ENCODE measurements at regions not wholly inside any gene's neighbourhood (a gene's known extent, or its start where the extent isn't known, plus 50 kb on each side); places are given as distances from the start of the nearest gene placed in this dataset.

DNA sequence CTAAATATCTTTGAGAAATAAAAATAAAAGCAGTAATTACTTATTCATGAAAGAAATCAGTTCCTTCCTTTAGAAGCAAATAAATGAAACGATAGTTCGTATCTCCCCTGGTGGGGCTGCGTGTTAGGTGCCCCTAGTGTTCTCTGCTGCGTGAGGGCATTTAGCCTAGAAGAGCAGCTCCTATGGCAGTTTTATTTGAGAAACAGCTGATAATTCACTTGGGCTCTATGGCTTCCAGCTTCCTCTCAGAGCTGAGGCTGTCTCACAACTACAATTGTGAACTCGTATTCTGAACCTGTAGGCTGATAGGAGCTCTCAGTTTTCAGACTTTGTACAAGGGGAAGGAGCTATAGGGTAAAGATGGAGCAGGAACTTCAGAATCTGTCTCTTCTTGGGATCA is 540.0 kb upstream of the MAP3K7 start:
- H3K27me3 ChIP-seq, result no peaks in the 10 kb centered on the region
- H3K36me3 ChIP-seq (replicated peaks; ENCODE audit: insufficient read depth, low read depth), result no peaks in the 10 kb centered on the region
- no peaks in the 10 kb centered on the region for H3K9me2 ChIP-seq (replicated peaks; ENCODE audit: insufficient read depth)
- no peak overlapping the region for H3K27ac ChIP-seq
- H2AFZ ChIP-seq, result no peak overlapping the region
- WGBS (ENCODE audit: low lambda C conversion rate, missing lambda C conversion rate), result 92% methylated on average over 5 of the region's 5 CpGs
- no peak for TF ChIP-seq EZH2phosphoT487 (IDR thresholded peaks at IDR 0.05; ENCODE audit: low read depth, severe bottlenecking, unreplicated experiment)
- TF ChIP-seq EZH2 (IDR thresholded peaks at IDR 0.05; ENCODE audit: borderline replicate concordance), result no peak
- TF ChIP-seq, protein P1, sequence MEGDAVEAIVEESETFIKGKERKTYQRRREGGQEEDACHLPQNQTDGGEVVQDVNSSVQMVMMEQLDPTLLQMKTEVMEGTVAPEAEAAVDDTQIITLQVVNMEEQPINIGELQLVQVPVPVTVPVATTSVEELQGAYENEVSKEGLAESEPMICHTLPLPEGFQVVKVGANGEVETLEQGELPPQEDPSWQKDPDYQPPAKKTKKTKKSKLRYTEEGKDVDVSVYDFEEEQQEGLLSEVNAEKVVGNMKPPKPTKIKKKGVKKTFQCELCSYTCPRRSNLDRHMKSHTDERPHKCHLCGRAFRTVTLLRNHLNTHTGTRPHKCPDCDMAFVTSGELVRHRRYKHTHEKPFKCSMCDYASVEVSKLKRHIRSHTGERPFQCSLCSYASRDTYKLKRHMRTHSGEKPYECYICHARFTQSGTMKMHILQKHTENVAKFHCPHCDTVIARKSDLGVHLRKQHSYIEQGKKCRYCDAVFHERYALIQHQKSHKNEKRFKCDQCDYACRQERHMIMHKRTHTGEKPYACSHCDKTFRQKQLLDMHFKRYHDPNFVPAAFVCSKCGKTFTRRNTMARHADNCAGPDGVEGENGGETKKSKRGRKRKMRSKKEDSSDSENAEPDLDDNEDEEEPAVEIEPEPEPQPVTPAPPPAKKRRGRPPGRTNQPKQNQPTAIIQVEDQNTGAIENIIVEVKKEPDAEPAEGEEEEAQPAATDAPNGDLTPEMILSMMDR (IDR thresholded peaks at IDR 0.05; ENCODE audit: poor library complexity), result no peak
- no peaks in the 10 kb centered on the region for H3K79me2 ChIP-seq
- H4K20me1 ChIP-seq (ENCODE audit: insufficient read depth, poor library complexity, severe bottlenecking), result no peaks in the 10 kb centered on the region
- no peaks in the 10 kb centered on the region for H3K9me3 ChIP-seq (ENCODE audit: low read depth)
- no peaks in the 10 kb centered on the region for H3K4me1 ChIP-seq (ENCODE audit: insufficient read depth)
- no peak overlapping the region for H3K4me2 ChIP-seq
- H3K4me3 ChIP-seq, result no peak overlapping the region
- DNase-seq (ENCODE audit: low spot score), result no peak

DNA sequence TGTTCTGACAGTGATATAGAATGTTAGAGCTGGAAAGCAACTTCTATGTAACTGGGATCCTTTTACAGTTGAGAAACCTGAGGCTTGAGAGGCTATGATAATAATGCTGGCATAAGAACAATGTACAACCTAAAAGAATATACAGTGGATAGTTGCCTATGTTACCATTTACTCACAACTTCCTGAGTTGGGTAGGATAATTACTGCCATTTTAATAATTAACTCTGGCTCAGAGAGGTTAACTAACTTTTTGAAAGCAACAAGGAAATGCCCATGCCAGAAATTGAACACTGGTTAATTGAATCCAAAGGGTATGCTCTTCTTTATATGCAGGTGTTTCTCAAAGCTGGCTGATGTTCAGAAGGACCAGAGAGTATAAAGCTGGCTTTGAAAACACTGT is 530.7 kb upstream of the MAP3K7 start:
- Histone ChIP-seq H3K36me3 (replicated peaks; ENCODE audit: insufficient read depth, low read depth) (no peaks in the 10 kb centered on the region), H3K4me1 (ENCODE audit: insufficient read depth) (no peaks in the 10 kb centered on the region), H2AFZ (no peak overlapping the region), H3K4me2 (no peak overlapping the region), H3K27me3 (no peaks in the 10 kb centered on the region), H3K9me3 (ENCODE audit: low read depth) (no peaks in the 10 kb centered on the region), H3K9me2 (replicated peaks; ENCODE audit: insufficient read depth) (no peaks in the 10 kb centered on the region), H3K79me2 (no peaks in the 10 kb centered on the region), H3K4me3 (no peak overlapping the region), H4K20me1 (ENCODE audit: insufficient read depth, poor library complexity, severe bottlenecking) (no peaks in the 10 kb centered on the region), H3K27ac (no peak overlapping the region)
- DNase-seq (ENCODE audit: low spot score), result no peak
- TF ChIP-seq, protein P1 (IDR thresholded peaks at IDR 0.05; ENCODE audit: poor library complexity), result no peak
- no peak for TF ChIP-seq EZH2phosphoT487 (IDR thresholded peaks at IDR 0.05; ENCODE audit: low read depth, severe bottlenecking, unreplicated experiment)
- no peak for TF ChIP-seq EZH2 (IDR thresholded peaks at IDR 0.05; ENCODE audit: borderline replicate concordance)

DNA sequence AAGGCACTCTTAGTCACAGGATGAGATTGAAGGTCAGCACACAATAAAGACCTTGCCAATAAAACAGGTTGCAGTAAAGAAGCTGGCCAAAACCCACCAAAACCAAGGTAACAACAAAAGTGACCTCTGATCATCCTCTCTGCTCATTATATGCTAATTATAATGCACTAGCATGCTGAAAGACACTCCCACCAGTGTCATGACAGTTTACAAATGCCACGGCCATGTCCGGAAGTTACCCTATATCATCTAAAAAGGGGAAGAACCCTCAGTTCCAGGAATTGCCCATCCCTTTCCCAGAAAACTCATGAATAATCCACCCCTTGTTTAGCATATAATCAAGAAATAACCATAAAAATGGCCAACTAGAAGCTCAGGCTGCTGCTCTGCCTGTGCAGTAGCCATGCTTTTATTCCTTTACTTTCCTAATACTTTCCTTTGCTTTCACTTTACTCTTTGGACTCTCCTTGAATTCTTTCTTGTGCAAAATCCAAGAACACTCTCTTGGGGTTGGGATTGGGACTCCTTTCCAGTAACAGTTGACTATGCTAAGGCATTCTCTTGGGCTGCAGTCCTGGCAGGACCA is 527.3 kb upstream of the MAP3K7 start:
- Histone ChIP-seq H3K36me3 (replicated peaks; ENCODE audit: insufficient read depth, low read depth) (no peaks in the 10 kb centered on the region), H3K27me3 (no peaks in the 10 kb centered on the region), H3K4me3 (no peak overlapping the region), H3K27ac (no peak overlapping the region), H3K9me2 (replicated peaks; ENCODE audit: insufficient read depth) (no peaks in the 10 kb centered on the region), H3K79me2 (no peaks in the 10 kb centered on the region), H3K4me1 (ENCODE audit: insufficient read depth) (no peaks in the 10 kb centered on the region), H4K20me1 (ENCODE audit: insufficient read depth, poor library complexity, severe bottlenecking) (no peaks in the 10 kb centered on the region), H2AFZ (no peak overlapping the region), H3K4me2 (no peak overlapping the region), H3K9me3 (ENCODE audit: low read depth) (no peaks in the 10 kb centered on the region)
- no peak for DNase-seq (ENCODE audit: low spot score)
- WGBS (ENCODE audit: low lambda C conversion rate, missing lambda C conversion rate), result 98% methylated on average over 2 of the region's 2 CpGs
- no peak for TF ChIP-seq EZH2 (IDR thresholded peaks at IDR 0.05; ENCODE audit: borderline replicate concordance)
- TF ChIP-seq, protein P1 (IDR thresholded peaks at IDR 0.05; ENCODE audit: poor library complexity), result no peak
- TF ChIP-seq EZH2phosphoT487 (IDR thresholded peaks at IDR 0.05; ENCODE audit: low read depth, severe bottlenecking, unreplicated experiment), result no peak

DNA sequence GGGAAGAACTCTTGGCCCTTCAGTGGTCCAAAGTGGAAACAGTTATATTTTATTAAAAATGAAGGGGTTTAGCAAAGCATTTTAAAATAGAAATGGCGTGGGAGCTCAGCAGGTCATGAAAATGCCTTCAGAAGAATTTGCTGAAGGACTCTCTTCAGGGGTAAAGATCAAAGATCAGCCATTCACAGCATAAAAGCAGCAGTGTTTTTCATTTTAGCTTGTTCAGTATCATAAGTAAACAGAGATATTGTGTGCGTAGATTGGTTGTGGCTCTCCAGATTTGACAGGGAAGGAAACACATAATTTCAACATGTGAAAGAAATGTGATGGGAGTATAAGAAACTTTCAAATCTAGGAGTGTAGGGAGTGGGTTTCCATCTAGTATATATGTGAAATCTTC is 519.2 kb upstream of the MAP3K7 start:
- no peak for DNase-seq (ENCODE audit: low spot score)
- WGBS (ENCODE audit: low lambda C conversion rate, missing lambda C conversion rate), result 49% methylated on average over 2 of the region's 2 CpGs
- no peaks in the 10 kb centered on the region for H3K9me2 ChIP-seq (replicated peaks; ENCODE audit: insufficient read depth)

More for the DNA sequence above, 519.2 kb upstream of the MAP3K7 start:
- H2AFZ ChIP-seq, result peak overlapping the region; percentile 10
- H3K27me3 ChIP-seq, result no peaks in the 10 kb centered on the region
- no peak overlapping the region for H3K4me3 ChIP-seq
- H3K9me3 ChIP-seq (ENCODE audit: low read depth), result no peaks in the 10 kb centered on the region
- H3K27ac ChIP-seq, result no peak overlapping the region
- no peaks in the 10 kb centered on the region for H3K79me2 ChIP-seq
- no peak overlapping the region for H3K4me2 ChIP-seq
- no peaks in the 10 kb centered on the region for H3K36me3 ChIP-seq (replicated peaks; ENCODE audit: insufficient read depth, low read depth)
- no peaks in the 10 kb centered on the region for H4K20me1 ChIP-seq (ENCODE audit: insufficient read depth, poor library complexity, severe bottlenecking)
- no peaks in the 10 kb centered on the region for H3K4me1 ChIP-seq (ENCODE audit: insufficient read depth)
- TF ChIP-seq EZH2phosphoT487 (IDR thresholded peaks at IDR 0.05; ENCODE audit: low read depth, severe bottlenecking, unreplicated experiment) (no peak), EZH2 (IDR thresholded peaks at IDR 0.05; ENCODE audit: borderline replicate concordance) (no peak)
- TF ChIP-seq, protein P1 (IDR thresholded peaks at IDR 0.05; ENCODE audit: poor library complexity), result no peak

All from hepatocyte (in vitro differentiated cells).